GM12878 (cell line): ENCODE measurements at regions not wholly inside any gene's neighbourhood (a gene's known extent, or its start where the extent isn't known, plus 50 kb on each side); places are given as distances from the start of the nearest gene placed in this dataset.

ENCODE experiments used
- ATAC-seq: fragments of 200-7000 bp; cut with Tn5 transposase; 3 replicates; pipeline ENCODE4 v1.9.1; 2020; ENCODE audit warnings: mild to moderate bottlenecking, moderate library complexity
- BruUV-seq: library from RNA; stranded (reverse); fragments of 400-500 nt; replicated peaks from 2 replicates; lab custom pipeline; 2021; lab: Mats Ljungman, UMichigan
- CTCF ChIA-PET: fragments of 300-600 bp; sonication (Branson Sonifier 250); formaldehyde crosslinking; extraction: SDS; loops from one replicate; lab custom pipeline; 2021; ENCODE audit warnings: inconsistent platforms; lab: Yijun Ruan, JAX
- POLR2A ChIA-PET: fragments of 350-600 bp; formaldehyde crosslinking; extraction: SDS; loops from one replicate; lab custom pipeline; 2021; ENCODE audit warnings: inconsistent platforms; lab: Charles Lee
- RAD21 ChIA-PET: fragments of 300-600 bp; sonication (Branson Sonifier 250); formaldehyde crosslinking; loops from one replicate; lab custom pipeline; 2023; ENCODE audit warnings: antibody characterized with exemption; ENCODE audit not compliant: unreplicated experiment; lab: Charles Lee
- SMC1A ChIA-PET: fragments of 300-600 bp; sonication (Branson Sonifier 250); formaldehyde crosslinking; loops from one replicate; lab custom pipeline; 2023; ENCODE audit not compliant: unreplicated experiment, uncharacterized antibody; lab: Charles Lee
- DNase-seq: peaks from one replicate; pipeline ENCODE4 v3.0.0-alpha.2; 2011; ENCODE audit warnings: low read depth, low spot score
- FAIRE-seq: peaks from 3 replicates; lab custom pipeline; 2011; peaks lifted over from hg19 to GRCh38; lab: Jason Lieb, UNC
- H2AFZ ChIP-seq: 2 replicates; pipeline ENCODE4 v1.6.0; 2011; ENCODE audit warnings: low read depth, low read length, control low read depth; ENCODE audit not compliant: control insufficient read depth
- H3K27ac ChIP-seq: 2 replicates; pipeline ENCODE4 v1.5.1; 2011; ENCODE audit warnings: control low read depth; ENCODE audit not compliant: control insufficient read depth, insufficient read depth
- H3K27me3 ChIP-seq, 2 experiments: replicated peaks in 1 of 2; 2 replicates each; pipeline versions ENCODE4 v1.6.0 to v1.6.1; 2011; ENCODE audit warnings: low read length in 1 of 2; ENCODE audit not compliant: control insufficient read depth in 2 of 2, insufficient read depth in 2 of 2
- H3K36me3 ChIP-seq, 2 experiments: 2 replicates each; pipeline ENCODE4 v1.5.1; 2011; ENCODE audit warnings: low read length in 1 of 2; ENCODE audit not compliant: control insufficient read depth in 2 of 2, insufficient read depth in 2 of 2
- H3K4me1 ChIP-seq: 2 replicates; pipeline ENCODE4 v1.6.1; 2011; ENCODE audit warnings: mild to moderate bottlenecking, low read length, moderate library complexity, mixed read lengths; ENCODE audit not compliant: control insufficient read depth, insufficient read depth
- H3K4me2 ChIP-seq: 2 replicates; pipeline ENCODE4 v1.6.0; 2011; ENCODE audit warnings: control low read depth; ENCODE audit not compliant: control insufficient read depth, insufficient read depth
- H3K4me3 ChIP-seq: fragments of 200-600 bp; sonication (generic); 2 replicates; pipeline ENCODE4 v1.5.1; 2016
- H3K79me2 ChIP-seq: 2 replicates; pipeline ENCODE4 v1.6.0; 2011; ENCODE audit warnings: low read length; ENCODE audit not compliant: control insufficient read depth, insufficient read depth
- H3K9ac ChIP-seq: 2 replicates; pipeline ENCODE4 v1.8.0; 2011; ENCODE audit warnings: low read length, control low read depth, mixed read lengths; ENCODE audit not compliant: control insufficient read depth, insufficient read depth
- H3K9me3 ChIP-seq: replicated peaks from 3 replicates; pipeline ENCODE4 v1.5.1; 2011; ENCODE audit warnings: mild to moderate bottlenecking, low read length; ENCODE audit not compliant: control insufficient read depth, insufficient read depth
- H4K20me1 ChIP-seq: 2 replicates; pipeline ENCODE4 v1.6.0; 2011; ENCODE audit not compliant: control insufficient read depth, insufficient read depth
- BCL11A ChIP-seq: IDR thresholded peaks from 2 replicates; pipeline ENCODE4 v1.6.1; 2011; ENCODE audit warnings: low read depth, low read length
- BMI1 ChIP-seq: fragments of 450-650 bp; IDR thresholded peaks from 2 replicates; pipeline ENCODE4 v1.6.1; 2016; ENCODE audit warnings: mild to moderate bottlenecking, moderate library complexity, borderline replicate concordance
- CBX3 ChIP-seq: fragments of 200-600 bp; sonication (generic); IDR thresholded peaks from 2 replicates; pipeline ENCODE4 v1.6.1; 2016; ENCODE audit warnings: low read depth, borderline replicate concordance
- CBX5 ChIP-seq: sonication (generic); IDR thresholded peaks from 2 replicates; pipeline ENCODE4 v1.6.1; 2016; ENCODE audit warnings: low read depth, moderate library complexity, mild to moderate bottlenecking, inconsistent platforms
- CREB1 ChIP-seq: IDR thresholded peaks from 2 replicates; pipeline ENCODE4 v1.6.1; 2012; ENCODE audit warnings: low read depth, mild to moderate bottlenecking, inconsistent platforms
- HDAC2 ChIP-seq: fragments of 200-600 bp; sonication (generic); IDR thresholded peaks from 2 replicates; pipeline ENCODE4 v1.6.1; 2017
- RB1 ChIP-seq: fragments of 450-650 bp; formaldehyde crosslinking; IDR thresholded peaks from 2 replicates; pipeline ENCODE4 v1.6.1; 2017; ENCODE audit warnings: mild to moderate bottlenecking, borderline replicate concordance
- RBBP5 ChIP-seq: fragments of 200-600 bp; sonication (generic); conservative IDR thresholded peaks from 2 replicates; pipeline ENCODE4 v1.6.1; 2016
- SIN3A ChIP-seq: IDR thresholded peaks from 2 replicates; pipeline ENCODE4 v1.6.1; 2012; ENCODE audit warnings: low read depth, low read length, improper control_type of control experiment
- SREBF1 ChIP-seq: IDR thresholded peaks from 2 replicates; pipeline ENCODE4 v1.6.1; 2012; ENCODE audit warnings: mild to moderate bottlenecking, low read length
- STAT3 ChIP-seq: IDR thresholded peaks from 2 replicates; pipeline ENCODE4 v1.6.1; 2011; ENCODE audit warnings: low read depth, low read length, improper control_type of control experiment
- SUPT20H ChIP-seq: IDR thresholded peaks from 2 replicates; pipeline ENCODE4 v1.6.1; 2011; ENCODE audit warnings: low read depth, mild to moderate bottlenecking, low read length, moderate library complexity, borderline replicate concordance; ENCODE audit not compliant: control insufficient read depth
- ZBED1 ChIP-seq: IDR thresholded peaks from 2 replicates; pipeline ENCODE4 v1.6.1; 2016; ENCODE audit warnings: borderline replicate concordance
- WGBS: methylation state at CpG from one replicate; pipeline ENCODE4 v1.1.6; 2016; ENCODE audit warnings: low lambda C conversion rate; ENCODE audit not compliant: insufficient replicate concordance, insufficient coverage; ENCODE audit errors: missing lambda C conversion rate; 5-methylcytosine and 5-hydroxymethylcytosine counted together
- in situ Hi-C: fragments of 300-500 bp; cut with MboI; formaldehyde crosslinking; loops from 9 replicates; pipeline ENCODE4 v1.14.3; 2018; ENCODE audit warnings: mixed read lengths
- intact Hi-C: fragments of 100-400 bp; cut with micrococcal nuclease; formaldehyde crosslinking; loops from one replicate; pipeline ENCODE4 v1.14.2; 2022; ENCODE audit not compliant: unreplicated experiment
- TF ChIP-seq, protein P1 (sequence below): fragments of 450-650 bp; IDR thresholded peaks from 2 replicates; pipeline ENCODE4 v1.6.1; 2017; ENCODE audit warnings: mild to moderate bottlenecking, moderate library complexity
- TF ChIP-seq, protein P2 (sequence below): IDR thresholded peaks from 2 replicates; pipeline ENCODE4 v1.6.1; 2012; ENCODE audit warnings: low read depth, low read length, improper control_type of control experiment
- TF ChIP-seq, protein P3 (sequence below): IDR thresholded peaks from 2 replicates; pipeline ENCODE4 v1.6.1; 2011; ENCODE audit warnings: low read depth, low read length, improper control_type of control experiment, borderline replicate concordance
- TF ChIP-seq, protein P4 (sequence below): fragments of 450-650 bp; IDR thresholded peaks from 2 replicates; pipeline ENCODE4 v1.6.1; 2017; ENCODE audit warnings: borderline replicate concordance
- TF ChIP-seq, protein P5 (sequence below): IDR thresholded peaks from 2 replicates; pipeline ENCODE4 v1.6.1; 2011; ENCODE audit warnings: borderline replicate concordance, low read depth, mild to moderate bottlenecking, moderate library complexity, mixed read lengths, low read length; ENCODE audit not compliant: insufficient read depth; ENCODE audit errors: extremely low read length

DNA sequence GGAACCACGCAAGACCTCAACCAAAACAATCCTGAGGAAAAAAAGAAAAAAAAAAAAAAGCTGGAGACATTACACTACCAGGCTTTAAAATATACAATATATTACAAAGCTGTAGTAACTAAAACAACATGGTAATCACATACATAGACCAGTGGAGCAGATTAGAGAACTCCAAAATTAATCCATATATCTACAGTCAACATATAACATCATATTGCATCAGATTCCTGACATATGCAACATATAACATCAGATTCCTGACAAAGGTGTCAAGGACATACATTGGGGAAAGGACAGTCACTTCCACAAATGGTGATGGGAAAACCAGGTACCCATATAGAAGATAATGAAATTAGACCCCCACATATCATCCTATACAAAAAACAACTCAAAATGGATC, 145.8 kb downstream of the BTG1 start:
- POLR2A ChIA-PET = interaction anchor here (0.6 kb wide), 1 partner anchor 624 kb away, joined by 3 read pairs; no protein-coding TSS in a partner anchor
- Histone ChIP-seq H3K4me1 (no peaks in the 10 kb centered on the region), H3K36me3 (no peaks in the 10 kb centered on the region), H3K9me3 (peaks cover 3% of the 10 kb centered on the region), H4K20me1 (no peaks in the 10 kb centered on the region), H3K27ac (no peak overlapping the region), H3K79me2 (no peaks in the 10 kb centered on the region), H3K9ac (no peak overlapping the region), H3K4me3 (no peak overlapping the region), H3K4me2 (no peak overlapping the region), H2AFZ (no peak overlapping the region), H3K27me3 (no peaks in the 10 kb centered on the region)
- 93% methylated on average over 1 of the region's 1 CpG for WGBS
- DNase-seq (no peak), FAIRE-seq (no peak), ATAC-seq (no peak)
- intact Hi-C loops (no loop called here), in situ Hi-C loops (no loop called here)
- RAD21 ChIA-PET = interaction anchor here (1.0 to 1.5 kb wide), 2 partner anchors 10 to 423 kb away, joined by 3 to 5 read pairs; no protein-coding TSS in a partner anchor
- SMC1A ChIA-PET = interaction anchor here (1.1 to 3.1 kb wide), 5 partner anchors 9 to 33 kb away, joined by 3 to 13 read pairs (median 4); no protein-coding TSS in a partner anchor
- no TSS peak for BruUV-seq
- CTCF ChIA-PET = interaction anchor here (1.0 kb wide), 1 partner anchor 9 kb away, joined by 3 read pairs; no protein-coding TSS in a partner anchor
- TF ChIP-seq, protein P1, sequence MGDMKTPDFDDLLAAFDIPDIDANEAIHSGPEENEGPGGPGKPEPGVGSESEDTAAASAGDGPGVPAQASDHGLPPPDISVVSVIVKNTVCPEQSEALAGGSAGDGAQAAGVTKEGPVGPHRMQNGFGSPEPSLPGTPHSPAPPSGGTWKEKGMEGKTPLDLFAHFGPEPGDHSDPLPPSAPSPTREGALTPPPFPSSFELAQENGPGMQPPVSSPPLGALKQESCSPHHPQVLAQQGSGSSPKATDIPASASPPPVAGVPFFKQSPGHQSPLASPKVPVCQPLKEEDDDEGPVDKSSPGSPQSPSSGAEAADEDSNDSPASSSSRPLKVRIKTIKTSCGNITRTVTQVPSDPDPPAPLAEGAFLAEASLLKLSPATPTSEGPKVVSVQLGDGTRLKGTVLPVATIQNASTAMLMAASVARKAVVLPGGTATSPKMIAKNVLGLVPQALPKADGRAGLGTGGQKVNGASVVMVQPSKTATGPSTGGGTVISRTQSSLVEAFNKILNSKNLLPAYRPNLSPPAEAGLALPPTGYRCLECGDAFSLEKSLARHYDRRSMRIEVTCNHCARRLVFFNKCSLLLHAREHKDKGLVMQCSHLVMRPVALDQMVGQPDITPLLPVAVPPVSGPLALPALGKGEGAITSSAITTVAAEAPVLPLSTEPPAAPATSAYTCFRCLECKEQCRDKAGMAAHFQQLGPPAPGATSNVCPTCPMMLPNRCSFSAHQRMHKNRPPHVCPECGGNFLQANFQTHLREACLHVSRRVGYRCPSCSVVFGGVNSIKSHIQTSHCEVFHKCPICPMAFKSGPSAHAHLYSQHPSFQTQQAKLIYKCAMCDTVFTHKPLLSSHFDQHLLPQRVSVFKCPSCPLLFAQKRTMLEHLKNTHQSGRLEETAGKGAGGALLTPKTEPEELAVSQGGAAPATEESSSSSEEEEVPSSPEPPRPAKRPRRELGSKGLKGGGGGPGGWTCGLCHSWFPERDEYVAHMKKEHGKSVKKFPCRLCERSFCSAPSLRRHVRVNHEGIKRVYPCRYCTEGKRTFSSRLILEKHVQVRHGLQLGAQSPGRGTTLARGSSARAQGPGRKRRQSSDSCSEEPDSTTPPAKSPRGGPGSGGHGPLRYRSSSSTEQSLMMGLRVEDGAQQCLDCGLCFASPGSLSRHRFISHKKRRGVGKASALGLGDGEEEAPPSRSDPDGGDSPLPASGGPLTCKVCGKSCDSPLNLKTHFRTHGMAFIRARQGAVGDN = no peak
- TF ChIP-seq CREB1 (no peak), CBX3 (no peak), RB1 (no peak), CBX5 (no peak), SREBF1 (no peak), SIN3A (no peak), ZBED1 (no peak), RBBP5 (no peak), HDAC2 (no peak), BCL11A (no peak), BMI1 (no peak), STAT3 (no peak), SUPT20H (no peak)
- TF ChIP-seq, protein P2, sequence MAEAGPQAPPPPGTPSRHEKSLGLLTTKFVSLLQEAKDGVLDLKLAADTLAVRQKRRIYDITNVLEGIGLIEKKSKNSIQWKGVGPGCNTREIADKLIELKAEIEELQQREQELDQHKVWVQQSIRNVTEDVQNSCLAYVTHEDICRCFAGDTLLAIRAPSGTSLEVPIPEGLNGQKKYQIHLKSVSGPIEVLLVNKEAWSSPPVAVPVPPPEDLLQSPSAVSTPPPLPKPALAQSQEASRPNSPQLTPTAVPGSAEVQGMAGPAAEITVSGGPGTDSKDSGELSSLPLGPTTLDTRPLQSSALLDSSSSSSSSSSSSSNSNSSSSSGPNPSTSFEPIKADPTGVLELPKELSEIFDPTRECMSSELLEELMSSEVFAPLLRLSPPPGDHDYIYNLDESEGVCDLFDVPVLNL = no peak
- TF ChIP-seq, protein P3, sequence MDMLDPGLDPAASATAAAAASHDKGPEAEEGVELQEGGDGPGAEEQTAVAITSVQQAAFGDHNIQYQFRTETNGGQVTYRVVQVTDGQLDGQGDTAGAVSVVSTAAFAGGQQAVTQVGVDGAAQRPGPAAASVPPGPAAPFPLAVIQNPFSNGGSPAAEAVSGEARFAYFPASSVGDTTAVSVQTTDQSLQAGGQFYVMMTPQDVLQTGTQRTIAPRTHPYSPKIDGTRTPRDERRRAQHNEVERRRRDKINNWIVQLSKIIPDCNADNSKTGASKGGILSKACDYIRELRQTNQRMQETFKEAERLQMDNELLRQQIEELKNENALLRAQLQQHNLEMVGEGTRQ = no peak
- TF ChIP-seq, protein P4, sequence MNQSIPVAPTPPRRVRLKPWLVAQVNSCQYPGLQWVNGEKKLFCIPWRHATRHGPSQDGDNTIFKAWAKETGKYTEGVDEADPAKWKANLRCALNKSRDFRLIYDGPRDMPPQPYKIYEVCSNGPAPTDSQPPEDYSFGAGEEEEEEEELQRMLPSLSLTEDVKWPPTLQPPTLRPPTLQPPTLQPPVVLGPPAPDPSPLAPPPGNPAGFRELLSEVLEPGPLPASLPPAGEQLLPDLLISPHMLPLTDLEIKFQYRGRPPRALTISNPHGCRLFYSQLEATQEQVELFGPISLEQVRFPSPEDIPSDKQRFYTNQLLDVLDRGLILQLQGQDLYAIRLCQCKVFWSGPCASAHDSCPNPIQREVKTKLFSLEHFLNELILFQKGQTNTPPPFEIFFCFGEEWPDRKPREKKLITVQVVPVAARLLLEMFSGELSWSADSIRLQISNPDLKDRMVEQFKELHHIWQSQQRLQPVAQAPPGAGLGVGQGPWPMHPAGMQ = no peak
- TF ChIP-seq, protein P5, sequence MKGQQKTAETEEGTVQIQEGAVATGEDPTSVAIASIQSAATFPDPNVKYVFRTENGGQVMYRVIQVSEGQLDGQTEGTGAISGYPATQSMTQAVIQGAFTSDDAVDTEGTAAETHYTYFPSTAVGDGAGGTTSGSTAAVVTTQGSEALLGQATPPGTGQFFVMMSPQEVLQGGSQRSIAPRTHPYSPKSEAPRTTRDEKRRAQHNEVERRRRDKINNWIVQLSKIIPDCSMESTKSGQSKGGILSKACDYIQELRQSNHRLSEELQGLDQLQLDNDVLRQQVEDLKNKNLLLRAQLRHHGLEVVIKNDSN = no peak
